GM12878 (cell line): ENCODE measurements at regions not wholly inside any gene's neighbourhood (a gene's known extent, or its start where the extent isn't known, plus 50 kb on each side); places are given as distances from the start of the nearest gene placed in this dataset.

Source experiments
- ATAC-seq: fragments of 200-7000 bp; cut with Tn5 transposase; 3 replicates; pipeline ENCODE4 v1.9.1; 2020; ENCODE audit warnings: mild to moderate bottlenecking, moderate library complexity
- BruUV-seq: library from RNA; stranded (reverse); fragments of 400-500 nt; replicated peaks from 2 replicates; lab custom pipeline; 2021; lab: Mats Ljungman, UMichigan
- CTCF ChIA-PET: fragments of 300-600 bp; sonication (Branson Sonifier 250); formaldehyde crosslinking; extraction: SDS; loops from one replicate; lab custom pipeline; 2021; ENCODE audit warnings: inconsistent platforms; lab: Yijun Ruan, JAX
- POLR2A ChIA-PET: fragments of 350-600 bp; formaldehyde crosslinking; extraction: SDS; loops from one replicate; lab custom pipeline; 2021; ENCODE audit warnings: inconsistent platforms; lab: Charles Lee
- RAD21 ChIA-PET: fragments of 300-600 bp; sonication (Branson Sonifier 250); formaldehyde crosslinking; loops from one replicate; lab custom pipeline; 2023; ENCODE audit warnings: antibody characterized with exemption; ENCODE audit not compliant: unreplicated experiment; lab: Charles Lee
- SMC1A ChIA-PET: fragments of 300-600 bp; sonication (Branson Sonifier 250); formaldehyde crosslinking; loops from one replicate; lab custom pipeline; 2023; ENCODE audit not compliant: unreplicated experiment, uncharacterized antibody; lab: Charles Lee
- DNase-seq: peaks from one replicate; pipeline ENCODE4 v3.0.0-alpha.2; 2011; ENCODE audit warnings: low read depth, low spot score
- FAIRE-seq: peaks from 3 replicates; lab custom pipeline; 2011; peaks lifted over from hg19 to GRCh38; lab: Jason Lieb, UNC
- H2AFZ ChIP-seq: 2 replicates; pipeline ENCODE4 v1.6.0; 2011; ENCODE audit warnings: low read depth, low read length, control low read depth; ENCODE audit not compliant: control insufficient read depth
- H3K27ac ChIP-seq: 2 replicates; pipeline ENCODE4 v1.5.1; 2011; ENCODE audit warnings: control low read depth; ENCODE audit not compliant: control insufficient read depth, insufficient read depth
- H3K27me3 ChIP-seq, 2 experiments: replicated peaks in 1 of 2; 2 replicates each; pipeline versions ENCODE4 v1.6.0 to v1.6.1; 2011; ENCODE audit warnings: low read length in 1 of 2; ENCODE audit not compliant: control insufficient read depth in 2 of 2, insufficient read depth in 2 of 2
- H3K36me3 ChIP-seq, 2 experiments: 2 replicates each; pipeline ENCODE4 v1.5.1; 2011; ENCODE audit warnings: low read length in 1 of 2; ENCODE audit not compliant: control insufficient read depth in 2 of 2, insufficient read depth in 2 of 2
- H3K4me1 ChIP-seq: 2 replicates; pipeline ENCODE4 v1.6.1; 2011; ENCODE audit warnings: mild to moderate bottlenecking, low read length, moderate library complexity, mixed read lengths; ENCODE audit not compliant: control insufficient read depth, insufficient read depth
- H3K4me2 ChIP-seq: 2 replicates; pipeline ENCODE4 v1.6.0; 2011; ENCODE audit warnings: control low read depth; ENCODE audit not compliant: control insufficient read depth, insufficient read depth
- H3K4me3 ChIP-seq: fragments of 200-600 bp; sonication (generic); 2 replicates; pipeline ENCODE4 v1.5.1; 2016
- H3K79me2 ChIP-seq: 2 replicates; pipeline ENCODE4 v1.6.0; 2011; ENCODE audit warnings: low read length; ENCODE audit not compliant: control insufficient read depth, insufficient read depth
- H3K9ac ChIP-seq: 2 replicates; pipeline ENCODE4 v1.8.0; 2011; ENCODE audit warnings: low read length, control low read depth, mixed read lengths; ENCODE audit not compliant: control insufficient read depth, insufficient read depth
- H3K9me3 ChIP-seq: replicated peaks from 3 replicates; pipeline ENCODE4 v1.5.1; 2011; ENCODE audit warnings: mild to moderate bottlenecking, low read length; ENCODE audit not compliant: control insufficient read depth, insufficient read depth
- H4K20me1 ChIP-seq: 2 replicates; pipeline ENCODE4 v1.6.0; 2011; ENCODE audit not compliant: control insufficient read depth, insufficient read depth
- CEBPZ ChIP-seq: fragments of 150-350 bp; IDR thresholded peaks from 2 replicates; pipeline ENCODE4 v1.6.1; 2016; ENCODE audit warnings: low read depth, low read length
- HDAC2 ChIP-seq: fragments of 200-600 bp; sonication (generic); IDR thresholded peaks from 2 replicates; pipeline ENCODE4 v1.6.1; 2017
- HSF1 ChIP-seq: fragments of 150-350 bp; IDR thresholded peaks from 2 replicates; pipeline ENCODE4 v1.6.1; 2014; ENCODE audit warnings: mild to moderate bottlenecking, low read depth, low read length
- IRF4 ChIP-seq: IDR thresholded peaks from 2 replicates; pipeline ENCODE4 v1.6.1; 2011; ENCODE audit warnings: low read depth, low read length
- POLR2A ChIP-seq: IDR thresholded peaks from 2 replicates; pipeline ENCODE4 v1.6.1; 2011; ENCODE audit warnings: low read depth, mild to moderate bottlenecking, low read length
- RELA ChIP-seq: fragments of 450-650 bp; IDR thresholded peaks from 2 replicates; pipeline ENCODE4 v1.8.0; 2014; ENCODE audit warnings: borderline replicate concordance; ENCODE audit not compliant: partially characterized antibody
- SREBF2 ChIP-seq: IDR thresholded peaks from 2 replicates; pipeline ENCODE4 v1.6.1; 2012; ENCODE audit warnings: mild to moderate bottlenecking, low read length
- ZNF217 ChIP-seq: fragments of 450-650 bp; IDR thresholded peaks from 2 replicates; pipeline ENCODE4 v1.6.1; 2017; ENCODE audit warnings: antibody characterized with exemption, mild to moderate bottlenecking
- WGBS: methylation state at CpG from one replicate; pipeline ENCODE4 v1.1.6; 2016; ENCODE audit warnings: low lambda C conversion rate; ENCODE audit not compliant: insufficient replicate concordance, insufficient coverage; ENCODE audit errors: missing lambda C conversion rate; 5-methylcytosine and 5-hydroxymethylcytosine counted together
- in situ Hi-C: fragments of 300-500 bp; cut with MboI; formaldehyde crosslinking; loops from 9 replicates; pipeline ENCODE4 v1.14.3; 2018; ENCODE audit warnings: mixed read lengths
- intact Hi-C: fragments of 100-400 bp; cut with micrococcal nuclease; formaldehyde crosslinking; loops from one replicate; pipeline ENCODE4 v1.14.2; 2022; ENCODE audit not compliant: unreplicated experiment

GRCh38 chr9:75414371-75415160 lies 326.3 kb downstream of the OSTF1 start:
- POLR2A ChIA-PET: no interaction called here
- no peak overlapping the region for H3K4me2 ChIP-seq
- intact Hi-C loops: no loop called here
- 32% methylated on average over 5 of the region's 5 CpGs for WGBS
- H4K20me1 ChIP-seq: no peaks in the 10 kb centered on the region
- BruUV-seq: no TSS peak
- no peak overlapping the region for H3K9ac ChIP-seq
- H3K36me3 ChIP-seq: no peaks in the 10 kb centered on the region
- no peaks in the 10 kb centered on the region for H3K9me3 ChIP-seq
- DNase-seq: no peak
- no peak overlapping the region for H3K27ac ChIP-seq
- H2AFZ ChIP-seq: no peak overlapping the region
- CTCF ChIA-PET: no interaction called here
- RAD21 ChIA-PET: no interaction called here
- TF ChIP-seq POLR2A (no peak), RELA (no peak), CEBPZ (no peak), SREBF2 (no peak), ZNF217 (no peak), HDAC2 (no peak), IRF4 (no peak), HSF1 (no peak)
- no peak for ATAC-seq
- SMC1A ChIA-PET: no interaction called here
- in situ Hi-C loops: no loop called here
- no peaks in the 10 kb centered on the region for H3K79me2 ChIP-seq
- H3K4me1 ChIP-seq: no peaks in the 10 kb centered on the region
- H3K27me3 ChIP-seq: no peaks in the 10 kb centered on the region
- no peak for FAIRE-seq
- H3K4me3 ChIP-seq: no peak overlapping the region
